Sigmoid colon (tissue), 6 donors: ENCODE measurements at regions not wholly inside any gene's neighbourhood (a gene's known extent, or its start where the extent isn't known, plus 50 kb on each side); places are given as distances from the start of the nearest gene placed in this dataset.

Experiments
- DNase-seq: peaks from one replicate; pipeline ENCODE4 v3.0.0-alpha.2; 2019
- H3K27ac ChIP-seq, 4 donors: fragments of 200-600 bp; sonication (generic); one replicate each; pipeline ENCODE4 v1.5.1; 2016 to 2019; ENCODE audit warnings: mild to moderate bottlenecking in 1 of 4
- H3K27me3 ChIP-seq, 3 donors: fragments of 200-600 bp; sonication (generic); one replicate each; pipeline ENCODE4 v1.5.1; 2019; ENCODE audit warnings: mild to moderate bottlenecking in 1 of 3
- H3K36me3 ChIP-seq, 4 donors: fragments of 200-600 bp; sonication (generic); one replicate each; pipeline ENCODE4 v1.5.1; 2016 to 2019
- H3K4me1 ChIP-seq, 4 donors: fragments of 200-600 bp; sonication (generic); one replicate each; pipeline ENCODE4 v1.5.1; 2017 to 2019
- H3K4me3 ChIP-seq, 4 donors: fragments of 200-600 bp; sonication (generic); one replicate each; pipeline ENCODE4 v1.5.1; 2017 to 2019; ENCODE audit warnings: mild to moderate bottlenecking in 2 of 4, moderate library complexity in 1 of 4
- H3K9me3 ChIP-seq, 4 donors: fragments of 200-600 bp in 3 of 4; sonication (generic) in 3 of 4; one replicate each; pipeline versions ENCODE4 v1.5.1 to v1.6.1; 2013 to 2019
- EP300 ChIP-seq, 4 donors: sonication (generic); formaldehyde crosslinking; IDR thresholded peaks; one replicate each; pipeline ENCODE4 v1.6.1; 2017; ENCODE audit warnings: antibody characterized with exemption in 4 of 4
- POLR2A ChIP-seq, 2 donors: fragments of 450-650 bp; IDR thresholded peaks; one replicate each; pipeline ENCODE4 v1.6.1; 2016; ENCODE audit warnings: antibody characterized with exemption in 2 of 2, mild to moderate bottlenecking in 2 of 2, moderate library complexity in 2 of 2
- POLR2AphosphoS5 ChIP-seq, 4 donors: sonication (generic); formaldehyde crosslinking; IDR thresholded peaks; one replicate each; pipeline ENCODE4 v1.6.1; 2017; ENCODE audit warnings: antibody characterized with exemption in 4 of 4
- WGBS, 2 donors: extraction: QIAGEN DNeasy Blood & Tissue Kit; methylation state at CpG; one replicate each; pipeline ENCODE4 v1.1.7; 2013; 5-methylcytosine and 5-hydroxymethylcytosine counted together
- intact Hi-C: fragments of 100-400 bp; cut with DNase I; formaldehyde crosslinking; loops from one replicate; pipeline ENCODE4 v1.15.1; 2023
- TF ChIP-seq, protein P1 (sequence below), 4 experiments: fragments of 450-650 bp in 3 of 4; fragments of 200-600 bp in 1 of 4; IDR thresholded peaks; one replicate each; pipeline ENCODE4 v1.5.1; 2016 to 2019; ENCODE audit warnings: antibody characterized with exemption in 4 of 4, mild to moderate bottlenecking in 3 of 4, moderate library complexity in 2 of 4
- donor health status: healthy with polysubstance abuse.
- donor health status: healthy.

DNA sequence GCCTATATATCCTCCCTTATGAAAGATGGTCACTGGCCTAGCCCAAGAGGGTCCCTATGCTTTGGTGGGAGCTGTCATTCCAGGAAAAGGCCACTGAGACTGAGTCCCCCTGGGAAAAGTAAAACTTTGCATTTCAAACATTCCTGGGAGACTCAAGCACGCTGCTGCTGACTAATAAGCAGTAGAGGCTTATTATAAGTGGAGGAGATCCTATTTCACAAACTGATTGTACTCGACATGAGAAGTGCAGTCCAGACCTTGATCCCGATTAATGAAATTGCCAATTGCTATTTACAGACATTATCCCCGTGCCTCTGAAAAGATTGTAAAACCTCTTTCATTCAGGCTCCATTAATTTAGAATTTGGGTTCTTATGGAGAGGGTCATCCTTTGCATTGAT is 96.6 kb downstream of the EMP1 start:
- no peaks in the 10 kb centered on the region for H3K27me3 ChIP-seq
- no peak overlapping the region for H3K27ac ChIP-seq
- DNase-seq, result no peak
- H3K36me3 ChIP-seq, result no peaks in the 10 kb centered on the region
- WGBS, 2 donors, result 84% methylated on average over 4 of the region's 4 CpGs
- no peaks in the 10 kb centered on the region for H3K9me3 ChIP-seq
- intact Hi-C loops, result no loop called here
- no peak for TF ChIP-seq POLR2AphosphoS5 (IDR thresholded peaks at IDR 0.05)
- H3K4me1 ChIP-seq, result no peaks in the 10 kb centered on the region
- H3K4me3 ChIP-seq, result no peak overlapping the region

DNA sequence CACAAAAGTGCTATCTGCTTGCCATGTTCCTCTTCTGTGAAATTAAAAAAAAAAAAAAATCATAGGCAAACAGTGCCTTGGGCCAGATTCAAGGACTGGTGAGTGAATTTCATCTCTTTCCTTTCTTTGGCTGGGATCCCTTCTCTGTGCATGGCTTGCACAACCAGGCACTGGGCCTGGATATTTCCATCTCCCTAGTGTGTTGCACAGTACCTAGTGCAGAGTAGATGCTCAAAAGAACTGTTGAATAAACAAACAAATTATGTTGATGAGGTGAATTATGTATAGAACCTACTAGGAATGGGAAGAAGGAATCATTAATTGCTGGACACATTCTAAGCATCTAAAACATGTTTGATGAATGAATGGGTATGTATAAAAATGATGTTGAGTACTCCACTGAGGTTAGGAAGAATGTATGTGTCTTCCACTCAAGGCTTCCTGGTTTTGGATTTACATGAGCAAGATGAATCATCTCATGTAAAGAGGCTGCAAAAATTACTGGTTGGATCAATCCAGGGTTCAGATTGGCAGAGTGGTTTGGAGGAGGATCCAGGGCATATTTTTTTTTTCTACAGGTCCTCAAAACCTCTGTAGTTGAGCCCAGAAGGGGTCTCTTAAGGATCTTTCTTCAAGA is 93.2 kb downstream of the EMP1 start:
- H3K36me3 ChIP-seq, result no peaks in the 10 kb centered on the region
- no peaks in the 10 kb centered on the region for H3K4me1 ChIP-seq
- TF ChIP-seq EP300 (IDR thresholded peaks at IDR 0.05), result no peak
- H3K9me3 ChIP-seq, result no peaks in the 10 kb centered on the region
- no peak overlapping the region for H3K4me3 ChIP-seq
- no peaks in the 10 kb centered on the region for H3K27me3 ChIP-seq
- no peak overlapping the region for H3K27ac ChIP-seq
- no peak for DNase-seq
- intact Hi-C loops, result no loop called here

DNA sequence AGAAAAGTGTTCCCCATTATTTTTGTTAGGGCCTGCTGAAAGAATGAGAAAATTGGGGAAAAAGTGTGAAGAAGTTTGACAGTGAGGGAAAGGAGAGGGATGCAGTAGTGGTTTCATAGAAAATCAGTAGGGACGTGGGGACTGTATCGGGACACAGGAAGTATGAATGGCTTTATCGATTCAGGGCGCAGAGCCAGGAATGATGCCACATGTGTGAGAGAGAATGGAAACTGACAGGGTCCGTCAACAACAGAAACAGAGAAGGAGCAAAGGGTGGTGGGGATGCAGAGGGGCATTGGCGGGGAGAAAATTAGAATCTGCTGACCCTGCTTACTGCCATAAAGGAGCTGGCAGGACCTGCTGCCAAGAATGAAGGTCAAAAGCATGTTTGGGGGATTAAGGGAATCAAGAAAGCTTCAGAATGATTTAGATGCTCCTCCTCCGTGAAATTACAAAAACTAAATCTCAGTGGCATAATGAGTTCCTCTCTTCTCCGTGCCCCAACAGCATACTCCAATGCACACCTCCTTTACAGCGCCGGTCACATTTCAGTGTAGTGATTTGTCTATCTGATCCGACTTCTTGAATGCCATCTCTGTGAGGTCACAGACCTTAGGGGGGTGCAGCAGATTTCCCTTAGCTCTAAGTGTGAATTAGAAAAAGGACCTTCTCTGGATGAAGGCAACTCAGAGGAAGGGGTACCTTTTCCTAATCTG is 92.6 kb downstream of the EMP1 start:
- Histone ChIP-seq H3K36me3 (no peaks in the 10 kb centered on the region), H3K4me1 (no peaks in the 10 kb centered on the region), H3K4me3 (no peak overlapping the region), H3K27me3 (no peaks in the 10 kb centered on the region), H3K9me3 (no peaks in the 10 kb centered on the region), H3K27ac (no peak overlapping the region)
- no peak for TF ChIP-seq POLR2A (IDR thresholded peaks at IDR 0.05)
- no peak for TF ChIP-seq EP300 (IDR thresholded peaks at IDR 0.05)
- no peak for TF ChIP-seq POLR2AphosphoS5 (IDR thresholded peaks at IDR 0.05)
- TF ChIP-seq, protein P1, sequence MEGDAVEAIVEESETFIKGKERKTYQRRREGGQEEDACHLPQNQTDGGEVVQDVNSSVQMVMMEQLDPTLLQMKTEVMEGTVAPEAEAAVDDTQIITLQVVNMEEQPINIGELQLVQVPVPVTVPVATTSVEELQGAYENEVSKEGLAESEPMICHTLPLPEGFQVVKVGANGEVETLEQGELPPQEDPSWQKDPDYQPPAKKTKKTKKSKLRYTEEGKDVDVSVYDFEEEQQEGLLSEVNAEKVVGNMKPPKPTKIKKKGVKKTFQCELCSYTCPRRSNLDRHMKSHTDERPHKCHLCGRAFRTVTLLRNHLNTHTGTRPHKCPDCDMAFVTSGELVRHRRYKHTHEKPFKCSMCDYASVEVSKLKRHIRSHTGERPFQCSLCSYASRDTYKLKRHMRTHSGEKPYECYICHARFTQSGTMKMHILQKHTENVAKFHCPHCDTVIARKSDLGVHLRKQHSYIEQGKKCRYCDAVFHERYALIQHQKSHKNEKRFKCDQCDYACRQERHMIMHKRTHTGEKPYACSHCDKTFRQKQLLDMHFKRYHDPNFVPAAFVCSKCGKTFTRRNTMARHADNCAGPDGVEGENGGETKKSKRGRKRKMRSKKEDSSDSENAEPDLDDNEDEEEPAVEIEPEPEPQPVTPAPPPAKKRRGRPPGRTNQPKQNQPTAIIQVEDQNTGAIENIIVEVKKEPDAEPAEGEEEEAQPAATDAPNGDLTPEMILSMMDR (IDR thresholded peaks at IDR 0.05), result no peak
- no peak for DNase-seq
- intact Hi-C loops, result no loop called here
- WGBS, 2 donors, result 77 to 84% methylated on average over 11 of the region's 11 CpGs

DNA sequence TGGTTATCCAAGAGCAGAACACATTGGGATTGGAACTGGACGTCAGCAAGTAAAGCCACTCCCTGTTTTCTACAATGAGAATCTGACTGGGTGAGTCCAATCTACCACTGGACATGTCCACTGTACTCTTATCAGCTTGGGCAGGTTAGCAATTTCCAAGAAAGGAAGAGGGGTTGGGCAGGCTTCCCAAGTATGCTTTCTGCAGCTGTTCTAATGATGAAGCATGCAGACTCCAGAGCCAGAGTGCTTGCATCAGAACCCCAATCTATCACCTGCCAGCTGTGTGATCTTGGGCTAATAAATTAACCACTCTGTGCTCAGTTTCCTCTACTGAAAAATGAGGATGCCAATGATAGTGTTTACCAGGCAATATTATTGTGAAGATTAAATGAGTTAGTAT is 92.0 kb downstream of the EMP1 start:
- intact Hi-C loops, result no loop called here
- WGBS, 2 donors, result 29 to 34% methylated on average over 1 of the region's 1 CpG
- no peaks in the 10 kb centered on the region for H3K4me1 ChIP-seq
- no peak for DNase-seq
- H3K9me3 ChIP-seq, result no peaks in the 10 kb centered on the region
- TF ChIP-seq POLR2A (IDR thresholded peaks at IDR 0.05) (no peak), EP300 (IDR thresholded peaks at IDR 0.05) (no peak)
- H3K36me3 ChIP-seq, result no peaks in the 10 kb centered on the region
- no peaks in the 10 kb centered on the region for H3K27me3 ChIP-seq
- no peak overlapping the region for H3K4me3 ChIP-seq
- no peak overlapping the region for H3K27ac ChIP-seq

DNA sequence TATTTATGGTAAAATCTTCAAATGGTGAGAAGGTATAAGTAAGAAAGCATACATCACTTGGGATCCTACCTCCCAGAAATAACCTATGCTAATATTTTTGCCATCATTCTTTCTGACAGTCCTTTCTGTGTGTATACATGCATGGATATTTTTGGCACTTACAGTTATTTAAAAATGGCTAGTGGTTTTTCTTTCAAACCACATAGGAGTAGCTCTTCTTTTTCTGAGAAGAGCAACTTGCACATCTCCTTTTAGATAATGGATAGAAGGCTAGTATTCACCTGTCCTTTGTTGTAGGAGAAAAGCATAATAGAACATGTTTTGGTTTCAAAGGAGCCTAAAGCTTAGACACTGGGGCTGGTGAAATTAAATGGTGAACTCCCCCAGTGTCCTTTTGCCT is 87.3 kb downstream of the EMP1 start:
- H3K4me1 ChIP-seq, result no peaks in the 10 kb centered on the region
- H3K36me3 ChIP-seq, result no peaks in the 10 kb centered on the region
- no peak for DNase-seq
- H3K27me3 ChIP-seq, result no peaks in the 10 kb centered on the region
- no peak overlapping the region for H3K4me3 ChIP-seq
- intact Hi-C loops, result no loop called here
- H3K27ac ChIP-seq, result no peak overlapping the region
- H3K9me3 ChIP-seq, result no peaks in the 10 kb centered on the region
- TF ChIP-seq EP300 (IDR thresholded peaks at IDR 0.05) (no peak), POLR2AphosphoS5 (IDR thresholded peaks at IDR 0.05) (no peak), POLR2A (IDR thresholded peaks at IDR 0.05) (no peak)
- TF ChIP-seq, protein P1 (IDR thresholded peaks at IDR 0.05), result no peak

DNA sequence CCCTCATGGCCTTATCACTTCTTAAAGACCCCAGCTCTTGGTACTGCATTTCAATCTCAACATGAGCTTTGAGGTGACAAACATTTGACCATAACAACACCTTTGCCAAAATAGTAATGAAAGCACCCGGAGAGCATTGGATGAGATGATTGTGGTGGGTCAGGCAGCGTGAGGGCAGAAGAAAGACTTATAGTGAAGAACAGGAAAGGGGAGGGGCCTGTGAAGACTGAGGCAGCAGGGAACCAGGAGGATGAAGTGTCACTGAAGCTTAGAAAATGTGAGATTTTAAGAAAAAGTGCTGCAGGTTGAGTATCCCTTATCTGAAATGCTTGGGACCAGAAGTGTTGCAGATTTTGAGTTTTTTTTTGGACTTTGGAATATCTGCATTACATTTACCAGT is 86.3 kb downstream of the EMP1 start:
- H3K9me3 ChIP-seq, result no peaks in the 10 kb centered on the region
- TF ChIP-seq, protein P1 (IDR thresholded peaks at IDR 0.05), result no peak
- TF ChIP-seq POLR2AphosphoS5 (IDR thresholded peaks at IDR 0.05), result no peak
- no peak for TF ChIP-seq EP300 (IDR thresholded peaks at IDR 0.05)
- no peak for TF ChIP-seq POLR2A (IDR thresholded peaks at IDR 0.05)
- H3K27me3 ChIP-seq, result no peaks in the 10 kb centered on the region
- no peak overlapping the region for H3K4me3 ChIP-seq
- H3K27ac ChIP-seq, result no peak overlapping the region
- H3K36me3 ChIP-seq, result no peaks in the 10 kb centered on the region
- H3K4me1 ChIP-seq, result peaks cover 0 to 8% (median 3%) of the 10 kb centered on the region in 4 donors
- WGBS, 2 donors, result 55 to 85% methylated on average over 2 of the region's 2 CpGs
- intact Hi-C loops, result no loop called here
- no peak for DNase-seq
